ENCODE measurements at regions not wholly inside any gene's neighbourhood (a gene's known extent, or its start where the extent isn't known, plus 50 kb on each side); places are given as distances from the start of the nearest gene placed in this dataset.

- TF ChIP-seq CTCF (IDR thresholded peaks at IDR 0.05; ENCODE audit: insufficient read depth, low read length, poor library complexity, severe bottlenecking) (no peak), EZH2phosphoT487 (conservative IDR thresholded peaks at IDR 0.05; ENCODE audit: low read length) (no peak)
Observed at GRCh38 chr5:163607256-163607655, 101.8 kb downstream of the MAT2B start.

Data from SU-DHL-6 (cell line).